Hepatocyte (in vitro differentiated cells): ENCODE measurements at regions not wholly inside any gene's neighbourhood (a gene's known extent, or its start where the extent isn't known, plus 50 kb on each side); places are given as distances from the start of the nearest gene placed in this dataset.

ENCODE experiments used
- EZH2 ChIP-seq: fragments of 200-600 bp; sonication (generic); IDR thresholded peaks from 2 replicates; pipeline ENCODE4 v1.6.1; 2016; ENCODE audit warnings: antibody characterized with exemption, mild to moderate bottlenecking, borderline replicate concordance
- TF ChIP-seq, protein P1 (sequence below): fragments of 200-600 bp; sonication (generic); IDR thresholded peaks from 2 replicates; pipeline ENCODE4 v1.5.1; 2016; ENCODE audit warnings: antibody characterized with exemption, mild to moderate bottlenecking; ENCODE audit not compliant: poor library complexity

DNA sequence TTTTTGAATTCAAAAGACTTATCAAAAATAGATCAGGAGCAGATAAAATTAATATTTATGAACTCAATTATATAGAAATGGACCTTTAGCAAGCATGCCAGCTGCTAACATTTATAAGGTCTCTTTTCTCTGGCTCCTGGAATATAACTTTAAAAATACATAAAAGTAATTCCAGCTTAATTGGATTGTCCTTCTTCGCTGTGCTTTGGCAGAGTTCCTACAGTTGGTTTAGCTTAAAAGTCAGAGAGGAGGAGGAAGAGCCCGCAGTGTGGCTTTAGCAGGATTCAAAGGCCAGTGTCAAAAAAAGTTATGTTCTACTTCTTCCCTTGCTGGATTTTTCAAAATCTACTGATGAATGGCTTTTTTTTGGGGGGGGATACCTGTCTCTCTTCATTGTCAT lies 1484.9 kb upstream of the TMEM132C start:
- TF ChIP-seq, protein P1, sequence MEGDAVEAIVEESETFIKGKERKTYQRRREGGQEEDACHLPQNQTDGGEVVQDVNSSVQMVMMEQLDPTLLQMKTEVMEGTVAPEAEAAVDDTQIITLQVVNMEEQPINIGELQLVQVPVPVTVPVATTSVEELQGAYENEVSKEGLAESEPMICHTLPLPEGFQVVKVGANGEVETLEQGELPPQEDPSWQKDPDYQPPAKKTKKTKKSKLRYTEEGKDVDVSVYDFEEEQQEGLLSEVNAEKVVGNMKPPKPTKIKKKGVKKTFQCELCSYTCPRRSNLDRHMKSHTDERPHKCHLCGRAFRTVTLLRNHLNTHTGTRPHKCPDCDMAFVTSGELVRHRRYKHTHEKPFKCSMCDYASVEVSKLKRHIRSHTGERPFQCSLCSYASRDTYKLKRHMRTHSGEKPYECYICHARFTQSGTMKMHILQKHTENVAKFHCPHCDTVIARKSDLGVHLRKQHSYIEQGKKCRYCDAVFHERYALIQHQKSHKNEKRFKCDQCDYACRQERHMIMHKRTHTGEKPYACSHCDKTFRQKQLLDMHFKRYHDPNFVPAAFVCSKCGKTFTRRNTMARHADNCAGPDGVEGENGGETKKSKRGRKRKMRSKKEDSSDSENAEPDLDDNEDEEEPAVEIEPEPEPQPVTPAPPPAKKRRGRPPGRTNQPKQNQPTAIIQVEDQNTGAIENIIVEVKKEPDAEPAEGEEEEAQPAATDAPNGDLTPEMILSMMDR: no peak
- TF ChIP-seq EZH2: no peak
